LNCAP (cell line): ENCODE measurements at regions not wholly inside any gene's neighbourhood (a gene's known extent, or its start where the extent isn't known, plus 50 kb on each side); places are given as distances from the start of the nearest gene placed in this dataset.

Experiments
- TF ChIP-seq, protein P1 (sequence below): fragments of 450-650 bp; IDR thresholded peaks from 2 replicates; pipeline ENCODE4 v1.5.1; 2017; ENCODE audit warnings: mild to moderate bottlenecking

DNA sequence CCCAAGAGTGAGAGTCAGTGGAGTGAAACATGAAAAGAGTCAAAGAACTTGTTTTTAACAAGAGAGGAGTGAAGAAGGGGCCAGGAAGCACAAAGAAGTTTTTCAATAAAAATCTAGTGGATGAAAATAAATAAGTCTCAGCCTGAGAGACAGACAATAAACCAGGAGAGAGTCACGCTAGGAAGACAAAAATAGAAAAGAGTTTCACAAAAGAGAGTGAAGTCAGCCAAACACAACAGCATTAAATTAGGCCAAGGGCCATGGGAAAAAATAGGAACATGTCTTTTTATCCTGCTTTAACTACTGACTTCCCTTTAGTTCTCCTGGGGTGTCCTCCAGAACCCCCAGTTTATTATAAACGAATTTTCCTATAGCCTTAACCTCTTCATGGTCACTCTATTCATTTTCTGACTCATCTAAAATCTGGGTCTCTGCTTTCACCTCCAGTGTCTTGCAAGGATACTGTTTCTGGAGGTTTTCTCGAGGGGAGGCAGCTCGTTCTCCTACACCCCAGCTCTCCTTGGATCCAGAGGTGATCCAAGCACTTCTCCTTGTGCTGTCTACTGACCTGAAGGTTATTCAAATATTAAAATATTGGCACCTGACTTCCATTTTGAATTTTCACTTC is 571.5 kb upstream of the PPP2R3A start:
- TF ChIP-seq, protein P1, sequence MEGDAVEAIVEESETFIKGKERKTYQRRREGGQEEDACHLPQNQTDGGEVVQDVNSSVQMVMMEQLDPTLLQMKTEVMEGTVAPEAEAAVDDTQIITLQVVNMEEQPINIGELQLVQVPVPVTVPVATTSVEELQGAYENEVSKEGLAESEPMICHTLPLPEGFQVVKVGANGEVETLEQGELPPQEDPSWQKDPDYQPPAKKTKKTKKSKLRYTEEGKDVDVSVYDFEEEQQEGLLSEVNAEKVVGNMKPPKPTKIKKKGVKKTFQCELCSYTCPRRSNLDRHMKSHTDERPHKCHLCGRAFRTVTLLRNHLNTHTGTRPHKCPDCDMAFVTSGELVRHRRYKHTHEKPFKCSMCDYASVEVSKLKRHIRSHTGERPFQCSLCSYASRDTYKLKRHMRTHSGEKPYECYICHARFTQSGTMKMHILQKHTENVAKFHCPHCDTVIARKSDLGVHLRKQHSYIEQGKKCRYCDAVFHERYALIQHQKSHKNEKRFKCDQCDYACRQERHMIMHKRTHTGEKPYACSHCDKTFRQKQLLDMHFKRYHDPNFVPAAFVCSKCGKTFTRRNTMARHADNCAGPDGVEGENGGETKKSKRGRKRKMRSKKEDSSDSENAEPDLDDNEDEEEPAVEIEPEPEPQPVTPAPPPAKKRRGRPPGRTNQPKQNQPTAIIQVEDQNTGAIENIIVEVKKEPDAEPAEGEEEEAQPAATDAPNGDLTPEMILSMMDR: no peak

DNA sequence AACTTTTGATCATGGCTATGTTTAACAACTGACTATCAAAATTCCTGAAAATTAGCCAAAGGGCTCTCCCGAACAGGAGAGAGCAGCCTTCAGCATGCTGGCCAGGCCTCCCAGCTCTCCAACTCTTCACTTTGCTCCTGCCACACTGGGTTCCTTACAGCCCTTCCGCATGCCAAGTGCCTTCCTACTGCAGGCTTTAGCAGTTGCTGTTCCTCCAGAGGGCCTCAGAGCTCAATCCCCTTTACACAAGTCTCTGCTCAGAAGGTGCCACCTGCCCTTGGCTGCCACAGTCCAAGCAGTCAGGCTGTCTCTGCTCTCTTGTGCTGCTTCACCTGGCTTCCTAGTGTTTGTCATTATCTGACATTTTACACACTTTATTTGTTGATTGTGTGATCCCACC is 553.1 kb upstream of the PPP2R3A start:
- TF ChIP-seq, protein P1: no peak

DNA sequence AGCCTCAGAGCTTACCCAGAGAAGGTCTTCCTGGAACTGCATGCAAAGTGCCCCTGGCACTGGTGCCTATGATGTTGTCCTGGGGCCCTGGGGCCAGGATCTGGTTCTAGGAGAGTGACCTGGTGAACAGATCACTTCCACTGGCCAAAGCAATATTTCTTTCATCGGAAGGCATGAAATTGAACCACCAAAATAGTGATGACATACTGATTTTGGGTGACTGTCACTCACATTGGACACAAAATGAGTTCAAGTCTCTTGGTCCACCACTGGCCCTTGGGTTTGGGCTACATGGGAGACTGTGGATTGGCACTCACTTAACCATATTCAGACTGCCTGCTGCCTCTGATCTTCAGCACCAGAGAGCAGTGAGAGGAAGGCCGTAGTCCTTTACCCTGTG is 549.3 kb upstream of the PPP2R3A start:
- TF ChIP-seq, protein P1: no peak

DNA sequence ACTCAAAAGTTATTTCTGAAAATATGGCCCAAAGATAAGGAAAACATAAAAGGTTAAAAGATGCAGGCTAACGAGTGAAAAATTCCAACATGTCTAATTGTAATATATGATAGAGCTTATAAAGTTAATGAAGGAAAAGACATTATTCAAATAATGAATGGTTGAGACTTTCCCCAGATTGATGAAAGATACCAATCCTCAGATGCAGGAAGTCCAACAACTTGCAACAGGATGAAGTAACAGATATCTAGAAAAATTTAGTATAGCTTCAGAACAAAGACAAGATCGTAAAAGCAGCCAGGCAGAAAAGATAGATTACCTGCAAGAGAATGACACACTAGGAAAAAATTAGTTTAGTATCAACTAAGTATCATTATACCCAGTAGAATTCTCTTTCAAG is 546.4 kb upstream of the PPP2R3A start:
- TF ChIP-seq, protein P1: no peak

DNA sequence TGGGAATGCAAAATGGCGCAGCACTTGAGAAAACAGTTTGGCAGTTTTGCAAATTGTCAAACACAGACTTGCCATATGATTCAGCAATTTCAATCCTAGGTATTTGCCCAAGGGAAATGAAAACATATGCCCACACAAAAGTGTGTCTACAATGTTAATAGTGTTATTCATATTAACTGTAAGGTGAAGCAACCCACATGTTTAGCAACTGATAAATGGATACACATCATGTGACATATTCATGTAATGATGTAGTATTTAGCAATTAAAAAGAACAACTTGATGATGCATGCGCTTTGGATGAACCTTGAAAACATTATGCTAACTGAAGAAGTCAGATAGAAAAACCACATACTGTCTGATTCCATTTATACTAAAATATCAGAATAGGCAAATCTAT is 539.0 kb upstream of the PPP2R3A start:
- TF ChIP-seq, protein P1: no peak

DNA sequence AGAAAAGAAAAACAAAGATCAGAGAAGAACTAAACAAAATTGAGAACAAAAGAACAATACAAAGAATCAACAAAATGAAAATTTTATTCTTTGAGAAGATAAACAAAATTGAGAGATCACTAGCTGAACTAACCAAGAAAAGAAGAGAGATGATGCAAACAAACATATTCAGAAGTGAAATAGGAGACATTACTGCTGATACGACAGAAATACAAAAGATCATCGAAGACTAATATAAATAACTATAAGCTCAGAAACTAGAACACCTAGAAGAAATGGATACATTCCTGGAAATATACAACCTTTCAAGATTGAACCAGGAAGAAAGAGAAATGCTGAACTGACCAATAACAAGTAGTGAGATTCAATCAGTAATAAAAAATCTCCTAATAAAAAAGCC is 533.1 kb upstream of the PPP2R3A start:
- TF ChIP-seq, protein P1: no peak

DNA sequence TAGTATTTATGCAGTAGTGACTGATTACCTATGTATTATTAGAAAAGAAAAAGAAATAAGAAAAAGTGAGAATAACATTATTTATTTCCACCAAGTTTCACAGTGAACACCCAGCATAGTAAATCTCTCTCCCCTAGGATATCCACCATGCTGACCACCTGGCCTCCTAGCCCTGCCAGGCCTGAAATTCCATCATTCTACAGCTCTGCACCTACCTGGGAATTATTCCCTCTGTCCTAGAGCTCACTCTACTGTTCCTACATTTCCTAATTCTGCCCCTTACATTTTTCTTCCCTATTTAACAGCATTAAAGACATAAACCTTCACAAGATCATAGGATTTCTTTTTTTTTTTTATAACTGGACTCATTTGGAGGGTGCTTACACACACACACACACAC is 525.3 kb upstream of the PPP2R3A start:
- TF ChIP-seq, protein P1: no peak

DNA sequence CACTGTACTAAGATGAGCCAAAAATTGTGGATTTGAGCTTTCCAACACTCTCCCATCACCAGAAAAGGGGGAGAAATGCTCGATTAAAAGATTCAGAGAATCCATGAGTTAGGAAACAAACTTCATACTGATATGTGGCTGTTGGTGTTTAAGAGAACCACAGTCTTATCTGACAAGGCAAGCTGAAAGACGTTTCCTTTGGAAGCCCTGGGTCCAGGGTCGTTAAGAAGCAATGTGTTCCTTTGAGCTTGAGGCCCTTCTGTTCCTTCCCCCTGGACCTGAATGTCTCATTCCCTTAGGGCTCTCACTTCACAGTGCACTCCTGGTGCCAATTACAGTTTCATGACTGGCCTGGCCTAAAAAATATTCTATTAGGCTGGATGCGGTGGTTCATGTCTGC is 524.8 kb upstream of the PPP2R3A start:
- TF ChIP-seq, protein P1: no peak
